Activated CD8-positive, alpha-beta memory T cell treated with anti-CD3 and anti-CD28 coated beads, Interleukin-2, amount 50 U/mL, for 1 hour (primary cell): ENCODE measurements at regions not wholly inside any gene's neighbourhood (a gene's known extent, or its start where the extent isn't known, plus 50 kb on each side); places are given as distances from the start of the nearest gene placed in this dataset.

ENCODE experiments used
- DNase-seq: peaks from one replicate; pipeline ENCODE4 v3.0.0-alpha.2; 2020; ENCODE audit errors: extremely low read depth

- no peak for DNase-seq
Measured at GRCh38 chr18:40904295-40904694, 1050.7 kb upstream of the PIK3C3 start.

- no peak for DNase-seq
Measured at GRCh38 chr18:40902436-40902835, 1052.6 kb upstream of the PIK3C3 start.

DNA sequence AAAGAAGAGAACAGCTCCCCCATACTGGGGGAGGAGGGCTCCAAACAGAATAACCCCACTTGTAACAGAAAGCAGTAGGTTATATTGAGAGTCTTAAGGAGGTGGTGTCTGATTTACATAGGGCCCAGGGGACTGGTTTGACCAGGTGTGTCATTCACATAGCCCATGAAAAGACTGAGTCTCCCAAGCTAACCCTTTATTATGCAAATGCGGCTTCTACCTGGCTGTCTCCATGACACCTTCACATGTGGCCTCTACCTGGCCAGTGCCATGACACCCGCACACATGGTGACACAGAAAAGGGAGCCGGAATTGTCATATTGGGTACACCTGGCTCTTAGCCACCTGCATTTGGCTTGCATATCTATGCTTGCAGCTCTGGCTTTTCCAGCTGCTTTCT is 1057.2 kb upstream of the PIK3C3 start:
- no peak for DNase-seq

- DNase-seq = no peak
Measured at GRCh38 chr18:40883271-40883670, 1071.8 kb upstream of the PIK3C3 start.

DNA sequence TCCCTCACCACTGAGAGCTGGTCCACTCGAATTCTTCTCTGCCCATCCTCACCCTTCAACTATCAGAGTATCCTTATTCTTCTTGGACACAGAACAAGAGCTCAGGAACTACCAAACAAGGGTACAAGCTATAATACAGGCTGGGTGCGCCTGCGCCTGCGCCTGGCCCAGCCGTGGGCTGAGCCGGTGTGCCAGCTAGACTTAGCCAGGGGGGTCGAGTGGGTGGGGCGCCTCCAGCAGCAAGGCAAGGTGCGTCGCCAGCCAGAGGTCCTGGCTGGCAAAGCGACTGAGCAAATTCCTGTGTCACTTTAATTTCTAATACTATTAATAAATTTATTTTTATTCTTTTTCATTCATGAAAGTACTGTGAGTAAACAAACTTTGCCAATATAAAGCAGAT is 1072.6 kb upstream of the PIK3C3 start:
- no peak for DNase-seq

- DNase-seq = no peak
Measured at GRCh38 chr18:40878371-40878770, 1076.7 kb upstream of the PIK3C3 start.

DNA sequence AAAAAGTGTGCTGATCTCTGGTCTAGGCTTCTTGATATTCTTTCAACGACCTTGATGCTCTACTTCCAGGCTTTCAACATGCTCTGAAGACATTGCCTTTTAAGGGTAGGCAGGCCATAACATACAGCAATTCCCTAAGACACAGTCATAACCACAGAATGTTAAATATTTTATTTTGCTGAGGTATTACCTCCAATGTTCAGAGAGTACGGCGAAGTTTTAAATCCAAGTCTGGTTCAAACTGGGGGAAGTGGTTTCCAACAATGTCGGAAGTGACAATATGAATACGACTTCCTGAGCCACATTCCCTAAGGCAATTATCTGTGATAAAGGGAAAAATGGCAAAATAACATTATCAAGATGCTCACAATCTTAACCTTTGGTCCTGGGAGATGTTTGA is 1077.9 kb upstream of the PIK3C3 start:
- no peak for DNase-seq

DNA sequence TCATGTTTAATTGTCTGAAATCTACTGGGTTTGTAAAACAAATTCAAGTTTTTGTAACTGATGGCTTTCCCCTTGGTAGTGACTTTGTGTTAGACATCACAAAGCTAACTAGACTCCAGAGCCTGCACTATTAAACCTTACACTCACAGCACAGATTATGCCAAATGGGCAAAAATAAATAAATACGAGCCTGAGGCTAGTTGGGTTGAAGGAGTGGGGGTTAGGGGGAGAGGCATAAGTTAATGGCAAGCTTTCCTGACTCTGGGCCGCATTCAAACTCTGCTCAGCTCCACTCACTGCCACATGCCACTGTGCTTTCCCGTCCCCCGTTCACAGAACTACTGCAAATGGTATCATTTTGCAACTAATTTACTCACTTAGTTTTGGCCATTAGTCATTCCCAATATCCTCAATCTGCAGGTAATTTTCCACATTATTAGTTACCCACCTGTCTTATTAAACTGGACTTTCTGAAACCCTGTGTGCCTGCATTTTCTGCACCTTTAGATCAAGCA is 1079.9 kb upstream of the PIK3C3 start:
- DNase-seq = no peak

- no peak for DNase-seq
Measured at GRCh38 chr18:40874233-40874632, 1080.8 kb upstream of the PIK3C3 start.

GRCh38 chr18:40868110-40868858 is 1086.8 kb upstream of the PIK3C3 start:
- DNase-seq = no peak

DNA sequence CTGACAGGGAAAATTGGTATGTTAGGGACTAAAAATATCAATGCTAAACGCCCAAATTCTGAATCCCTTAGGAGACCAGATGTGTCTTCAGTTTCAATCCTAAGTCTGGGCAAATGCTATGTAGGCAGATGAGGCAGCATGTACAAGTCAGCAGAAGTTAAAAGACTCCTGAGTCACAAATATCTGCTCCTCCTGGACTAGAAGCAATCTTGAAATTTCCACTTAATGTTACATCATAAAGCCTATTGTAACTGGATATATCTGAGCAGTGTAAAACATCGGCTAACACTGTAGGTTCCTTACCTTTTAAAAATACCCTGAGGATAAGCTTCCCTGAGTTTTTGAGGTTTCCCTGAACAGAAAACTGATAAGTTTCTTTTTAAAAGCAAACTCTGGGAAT is 1087.6 kb upstream of the PIK3C3 start:
- no peak for DNase-seq

GRCh38 chr18:40866968-40867367 is 1088.1 kb upstream of the PIK3C3 start:
- no peak for DNase-seq

DNA sequence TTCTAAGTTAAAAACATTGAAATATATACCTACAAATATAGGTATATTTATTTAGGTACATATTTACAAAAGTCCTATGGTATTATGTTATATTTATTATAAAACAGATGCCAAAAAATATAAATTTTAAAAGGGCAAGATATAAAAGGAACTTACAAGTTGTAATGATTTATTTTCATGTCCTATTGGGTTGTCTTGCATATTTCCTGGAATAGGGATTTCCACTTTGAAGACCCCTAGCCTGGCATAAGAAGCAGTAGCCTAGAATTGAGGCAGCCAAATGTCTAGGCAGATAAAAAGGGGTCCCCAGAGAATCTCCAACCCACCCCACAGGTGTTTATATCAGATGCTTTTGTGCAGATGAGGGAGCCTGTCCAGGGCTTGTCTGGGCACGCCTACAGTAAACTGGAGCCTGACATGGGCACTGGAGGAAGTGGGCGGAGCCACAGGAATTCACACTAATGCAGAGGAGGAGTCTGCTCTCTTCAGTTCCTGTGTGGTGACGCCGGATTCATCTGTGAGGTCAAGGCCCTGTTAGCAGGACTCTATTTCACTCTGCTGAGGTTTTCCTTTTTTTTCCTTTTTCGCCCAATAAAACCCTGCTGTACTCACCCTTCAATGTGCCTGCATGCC is 1088.9 kb upstream of the PIK3C3 start:
- DNase-seq = no peak

DNA sequence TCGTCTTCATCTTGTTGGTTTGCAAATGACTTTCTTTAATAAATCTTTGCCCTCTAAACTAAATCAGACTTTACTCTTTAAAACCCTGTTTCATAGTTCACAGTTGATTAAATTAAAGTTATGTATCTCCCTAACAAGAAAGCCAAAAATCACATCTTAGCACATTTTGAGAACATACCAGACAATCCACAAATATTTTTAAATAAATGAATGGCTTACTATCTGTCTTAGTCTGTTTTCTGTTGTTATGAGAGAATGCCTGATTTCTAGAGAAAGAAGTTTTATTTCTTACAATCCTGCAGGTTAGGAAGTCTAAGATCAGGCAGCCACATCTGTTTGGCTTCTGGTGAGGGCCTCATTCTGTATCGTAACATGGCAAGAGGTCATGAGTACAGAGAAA is 1090.2 kb upstream of the PIK3C3 start:
- DNase-seq = no peak

GRCh38 chr18:40863801-40864200 is 1091.2 kb upstream of the PIK3C3 start:
- no peak for DNase-seq

DNA sequence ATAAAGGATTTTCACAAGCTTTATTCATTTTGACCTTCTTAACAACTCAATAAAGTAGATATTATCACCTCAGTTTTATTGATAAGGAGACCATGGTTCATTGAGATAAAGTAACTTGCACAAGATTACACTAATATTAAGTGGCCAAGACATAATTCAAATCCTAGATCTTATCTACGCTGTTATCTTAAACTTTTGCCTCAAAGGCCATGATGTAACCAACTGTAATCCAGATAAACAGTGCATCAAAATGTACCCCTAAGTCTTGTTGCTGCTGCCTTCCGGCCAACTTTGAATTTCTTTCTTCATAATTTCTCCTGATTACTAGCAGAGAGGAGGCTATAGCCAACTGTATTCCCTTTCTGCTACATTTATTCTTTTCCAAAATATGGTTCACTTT is 1094.8 kb upstream of the PIK3C3 start:
- no peak for DNase-seq

GRCh38 chr18:40855661-40856060 is 1099.4 kb upstream of the PIK3C3 start:
- DNase-seq = no peak

GRCh38 chr18:40852406-40852805 is 1102.6 kb upstream of the PIK3C3 start:
- no peak for DNase-seq

DNA sequence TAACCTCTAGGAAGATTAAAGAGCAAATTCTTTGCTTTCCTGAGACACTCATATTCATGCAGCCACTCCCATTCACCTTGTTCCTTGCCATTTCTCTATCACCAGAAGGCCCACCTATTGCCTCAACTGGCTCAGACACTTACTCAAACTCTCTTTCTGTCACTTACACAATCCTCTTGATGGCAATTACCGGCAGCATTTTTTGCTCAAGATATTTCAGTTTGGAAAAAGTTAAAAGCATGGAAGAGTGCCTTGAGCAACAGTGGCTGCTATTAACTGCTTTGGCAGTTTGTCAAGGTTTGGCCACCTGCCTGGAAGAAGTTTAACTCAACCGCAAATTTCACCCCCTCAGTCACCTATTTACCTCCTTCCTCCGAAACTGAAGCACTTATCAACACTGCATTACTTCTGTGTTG is 1104.0 kb upstream of the PIK3C3 start:
- DNase-seq = no peak

- no peak for DNase-seq
Measured at GRCh38 chr18:40849886-40850285, 1105.1 kb upstream of the PIK3C3 start.

- no peak for DNase-seq
Measured at GRCh38 chr18:40841467-40841866, 1113.6 kb upstream of the PIK3C3 start.

DNA sequence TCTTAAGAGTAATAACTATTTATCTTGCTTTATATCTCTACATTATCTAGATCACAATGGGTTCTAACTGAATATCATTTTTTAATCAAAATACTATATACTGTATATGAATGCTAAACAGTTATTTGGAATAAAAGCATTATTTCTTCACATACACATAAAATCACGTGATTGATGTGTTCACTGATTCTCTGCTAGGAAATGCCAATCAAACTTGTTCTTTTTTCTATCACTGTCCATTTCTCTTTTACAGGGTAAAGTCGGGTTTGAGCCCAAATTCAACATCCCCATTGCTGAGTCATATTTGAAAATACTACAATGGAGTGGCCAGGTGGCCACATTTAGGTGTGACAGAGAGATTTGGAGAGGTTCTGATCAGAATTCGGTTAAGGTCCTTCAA is 1114.0 kb upstream of the PIK3C3 start:
- DNase-seq = no peak

GRCh38 chr18:40832362-40832761 is 1122.7 kb upstream of the PIK3C3 start:
- DNase-seq = no peak
